MCF 10A (cell line): ENCODE measurements at regions not wholly inside any gene's neighbourhood (a gene's known extent, or its start where the extent isn't known, plus 50 kb on each side); places are given as distances from the start of the nearest gene placed in this dataset.
"Not testable (repeated sequence)": the region's sequence is repeated elsewhere in the genome, so short reads cannot be mapped to it uniquely, and the experiment has no call there.

Experiments used
- BruUV-seq: library from RNA; stranded (reverse); fragments of 400-500 nt; replicated peaks from 2 replicates; lab custom pipeline; 2021; lab: Mats Ljungman, UMichigan
- CTCF ChIA-PET: fragments of 300-600 bp; sonication (Branson Sonifier 250); formaldehyde crosslinking; extraction: SDS; loops from one replicate; lab custom pipeline; 2021; ENCODE audit warnings: antibody characterized with exemption, inconsistent platforms; lab: Yijun Ruan, JAX
- POLR2A ChIA-PET: fragments of 300-600, 350-650 bp; sonication (Branson Sonifier 250); formaldehyde crosslinking; extraction: SDS; loops from one replicate; lab custom pipeline; 2020; ENCODE audit warnings: antibody characterized with exemption, inconsistent platforms; lab: Yijun Ruan, JAX
- DNase-seq: peaks from one replicate; pipeline ENCODE4 v3.0.0-alpha.2; 2018; ENCODE audit not compliant: unreplicated experiment
- H3K27ac Mint-ChIP-seq: one replicate; pipeline ENCODE4 v1.8.0; 2022; ENCODE audit warnings: mild to moderate bottlenecking, low read depth, mixed read lengths; ENCODE audit not compliant: unreplicated experiment
- H3K27me3 Mint-ChIP-seq: one replicate; pipeline ENCODE4 v1.8.0; 2022; ENCODE audit warnings: mixed read lengths; ENCODE audit not compliant: insufficient read depth, unreplicated experiment
- H3K36me3 Mint-ChIP-seq: one replicate; pipeline ENCODE4 v1.8.0; 2022; ENCODE audit warnings: mild to moderate bottlenecking, moderate library complexity, mixed read lengths; ENCODE audit not compliant: insufficient read depth, unreplicated experiment
- H3K4me1 Mint-ChIP-seq: one replicate; pipeline ENCODE4 v1.8.0; 2022; ENCODE audit warnings: mixed read lengths; ENCODE audit not compliant: insufficient read depth, unreplicated experiment
- H3K4me3 Mint-ChIP-seq: one replicate; pipeline ENCODE4 v1.8.0; 2022; ENCODE audit warnings: mild to moderate bottlenecking, moderate library complexity, mixed read lengths; ENCODE audit not compliant: unreplicated experiment
- H3K9me3 Mint-ChIP-seq: one replicate; pipeline ENCODE4 v1.8.0; 2022; ENCODE audit warnings: mixed read lengths; ENCODE audit not compliant: unreplicated experiment
- intact Hi-C: fragments of 100-400 bp; cut with micrococcal nuclease; formaldehyde crosslinking; loops from 2 replicates; pipeline ENCODE4 v1.14.1; 2022

DNA sequence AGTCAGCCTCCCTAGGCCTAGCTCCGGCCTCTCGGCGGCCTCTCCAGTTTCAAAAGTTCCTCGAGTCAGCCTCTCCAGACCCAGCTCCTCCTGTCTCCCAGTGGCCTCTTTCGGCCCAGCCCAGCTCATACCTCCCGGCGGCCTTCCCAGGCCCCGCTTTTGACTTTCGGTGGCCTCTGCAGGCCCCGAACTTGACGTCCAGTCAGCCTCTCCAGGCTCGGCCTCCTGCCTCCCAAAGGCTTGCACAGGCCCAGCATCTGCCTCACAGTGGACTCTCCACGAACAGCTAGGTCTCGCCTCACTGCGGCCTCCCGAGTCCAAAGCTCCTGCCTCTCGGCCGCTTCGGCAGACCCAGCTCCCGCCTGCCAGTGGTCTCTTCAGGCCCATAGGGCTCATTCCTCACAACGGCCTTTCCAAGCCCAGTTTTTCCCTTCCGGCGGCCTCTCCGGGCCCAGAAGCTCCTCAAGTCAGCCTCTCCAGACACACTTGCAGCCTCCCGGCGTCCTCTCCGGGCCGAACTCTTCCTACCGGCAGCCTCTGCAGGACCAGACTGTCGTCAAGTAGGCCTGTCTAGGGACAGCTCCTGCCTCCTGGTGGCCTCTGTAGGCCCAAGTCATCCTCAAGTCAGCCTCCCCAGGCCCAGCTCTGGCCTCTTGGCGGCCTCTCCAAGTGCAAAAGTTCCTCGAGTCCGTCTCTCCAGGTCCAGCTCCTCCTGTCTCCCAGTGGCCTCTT is 249.9 kb upstream of the ZNF722 start:
- BruUV-seq, H3K4me1 Mint-ChIP-seq, H3K36me3 Mint-ChIP-seq, H3K27ac Mint-ChIP-seq, DNase-seq, H3K27me3 Mint-ChIP-seq, CTCF ChIA-PET, intact Hi-C loops, POLR2A ChIA-PET, H3K4me3 Mint-ChIP-seq: not testable (repeated sequence)
- H3K9me3 Mint-ChIP-seq = peaks cover 17% of the 10 kb centered on the region

- intact Hi-C loops, H3K4me3 Mint-ChIP-seq, CTCF ChIA-PET, H3K27ac Mint-ChIP-seq, H3K27me3 Mint-ChIP-seq, H3K36me3 Mint-ChIP-seq, H3K9me3 Mint-ChIP-seq, H3K4me1 Mint-ChIP-seq, DNase-seq, BruUV-seq, POLR2A ChIA-PET: not testable (repeated sequence)
Observed at GRCh38 chr7:63752446-63752845, 246.2 kb upstream of the ZNF722 start.

GRCh38 chr7:63753160-63753559 is 245.5 kb upstream of the ZNF722 start:
- POLR2A ChIA-PET, H3K9me3 Mint-ChIP-seq, CTCF ChIA-PET, BruUV-seq, H3K4me3 Mint-ChIP-seq, H3K4me1 Mint-ChIP-seq, H3K36me3 Mint-ChIP-seq, DNase-seq, intact Hi-C loops, H3K27me3 Mint-ChIP-seq, H3K27ac Mint-ChIP-seq: not testable (repeated sequence)

- H3K4me1 Mint-ChIP-seq, BruUV-seq, POLR2A ChIA-PET, H3K27ac Mint-ChIP-seq, H3K36me3 Mint-ChIP-seq, DNase-seq, H3K27me3 Mint-ChIP-seq, CTCF ChIA-PET, H3K4me3 Mint-ChIP-seq, H3K9me3 Mint-ChIP-seq, intact Hi-C loops: not testable (repeated sequence)
Observed at GRCh38 chr7:63760202-63760601, 238.4 kb upstream of the ZNF722 start.

- POLR2A ChIA-PET, intact Hi-C loops, H3K27ac Mint-ChIP-seq, H3K36me3 Mint-ChIP-seq, H3K4me1 Mint-ChIP-seq, H3K4me3 Mint-ChIP-seq, CTCF ChIA-PET, H3K9me3 Mint-ChIP-seq, BruUV-seq, H3K27me3 Mint-ChIP-seq, DNase-seq: not testable (repeated sequence)
Observed at GRCh38 chr7:63765541-63765940, 233.1 kb upstream of the ZNF722 start.

GRCh38 chr7:63766197-63766596 is 232.5 kb upstream of the ZNF722 start:
- CTCF ChIA-PET, H3K4me3 Mint-ChIP-seq, H3K27ac Mint-ChIP-seq, H3K27me3 Mint-ChIP-seq, BruUV-seq, H3K36me3 Mint-ChIP-seq, H3K4me1 Mint-ChIP-seq, DNase-seq, H3K9me3 Mint-ChIP-seq, intact Hi-C loops, POLR2A ChIA-PET: not testable (repeated sequence)

DNA sequence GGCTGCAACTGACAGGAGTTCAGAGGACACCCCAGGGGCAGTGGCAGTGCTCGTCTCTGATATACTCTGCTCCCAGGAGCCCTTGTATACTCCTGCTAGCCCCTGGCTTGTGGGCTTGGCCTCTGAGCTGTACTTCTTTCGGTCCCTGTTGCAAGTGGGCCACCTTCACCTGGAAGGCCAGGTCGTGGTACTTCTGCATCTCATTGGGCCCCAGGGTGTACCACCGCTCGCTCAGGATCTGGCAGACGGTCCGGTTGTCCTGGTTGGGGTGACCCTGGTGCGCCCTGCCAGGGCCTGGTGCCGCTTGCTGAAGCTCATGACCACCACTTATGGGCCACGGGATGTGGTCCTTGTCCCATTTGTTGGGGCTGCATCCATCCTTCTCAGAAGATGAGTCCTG is 228.5 kb upstream of the ZNF722 start:
- H3K27ac Mint-ChIP-seq, H3K9me3 Mint-ChIP-seq, H3K27me3 Mint-ChIP-seq, H3K4me1 Mint-ChIP-seq, intact Hi-C loops, BruUV-seq, DNase-seq, CTCF ChIA-PET, H3K4me3 Mint-ChIP-seq, H3K36me3 Mint-ChIP-seq, POLR2A ChIA-PET: not testable (repeated sequence)

GRCh38 chr7:63771389-63772085 is 227.1 kb upstream of the ZNF722 start:
- H3K9me3 Mint-ChIP-seq, POLR2A ChIA-PET, H3K27ac Mint-ChIP-seq, CTCF ChIA-PET, H3K36me3 Mint-ChIP-seq, H3K4me3 Mint-ChIP-seq, H3K27me3 Mint-ChIP-seq, intact Hi-C loops, H3K4me1 Mint-ChIP-seq, DNase-seq, BruUV-seq: not testable (repeated sequence)
